ENCODE measurements at regions not wholly inside any gene's neighbourhood (a gene's known extent, or its start where the extent isn't known, plus 50 kb on each side); places are given as distances from the start of the nearest gene placed in this dataset.

DNA sequence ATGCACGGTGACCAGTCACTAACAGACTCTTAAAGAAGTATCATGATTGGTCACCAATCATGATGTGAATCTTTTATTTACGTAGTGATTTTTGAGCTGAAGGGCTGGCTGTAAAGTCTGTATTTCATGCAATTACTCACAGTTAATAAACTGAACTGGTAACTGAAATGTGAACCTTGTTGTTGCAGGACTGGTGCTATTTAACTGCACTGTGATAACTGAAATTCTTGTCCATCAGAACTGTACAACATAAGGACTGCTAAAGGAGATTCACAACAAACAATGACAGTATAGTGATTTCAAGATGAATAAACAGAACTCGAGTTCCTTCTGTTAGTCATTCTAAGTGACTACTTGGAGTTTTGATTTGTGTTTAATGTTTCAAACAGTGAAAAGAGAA is 316.6 kb downstream of the TPBG start:
- FAIRE-seq = no peak

DNA sequence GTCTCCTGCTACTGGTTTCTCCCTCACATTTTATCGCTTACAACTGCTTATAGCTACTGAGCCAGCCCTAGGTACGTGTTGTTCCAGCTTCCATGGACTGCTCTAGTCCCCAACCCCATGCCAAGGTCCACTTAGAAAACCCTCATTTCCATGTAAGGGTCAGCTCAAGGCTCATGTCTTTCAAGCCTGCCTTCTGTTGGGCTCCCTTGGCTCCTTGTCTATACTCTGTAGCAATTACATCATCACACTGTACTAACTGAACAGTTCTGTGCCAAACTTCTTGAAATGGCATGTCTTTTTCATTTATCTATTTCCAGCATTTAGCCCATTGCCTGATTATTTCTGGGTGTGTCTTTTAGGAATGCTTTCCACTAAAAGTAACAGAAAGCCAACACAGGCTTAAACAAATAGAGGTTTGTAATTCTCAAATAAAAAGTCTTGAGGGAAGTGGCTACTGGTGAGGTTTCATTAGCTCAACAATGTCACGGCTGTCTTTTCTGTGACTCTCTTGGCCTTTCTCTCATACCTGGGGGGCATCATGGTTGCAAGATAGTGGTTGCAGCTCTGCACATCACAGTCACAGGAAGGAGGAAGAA is 317.6 kb downstream of the TPBG start:
- FAIRE-seq = no peak

DNA sequence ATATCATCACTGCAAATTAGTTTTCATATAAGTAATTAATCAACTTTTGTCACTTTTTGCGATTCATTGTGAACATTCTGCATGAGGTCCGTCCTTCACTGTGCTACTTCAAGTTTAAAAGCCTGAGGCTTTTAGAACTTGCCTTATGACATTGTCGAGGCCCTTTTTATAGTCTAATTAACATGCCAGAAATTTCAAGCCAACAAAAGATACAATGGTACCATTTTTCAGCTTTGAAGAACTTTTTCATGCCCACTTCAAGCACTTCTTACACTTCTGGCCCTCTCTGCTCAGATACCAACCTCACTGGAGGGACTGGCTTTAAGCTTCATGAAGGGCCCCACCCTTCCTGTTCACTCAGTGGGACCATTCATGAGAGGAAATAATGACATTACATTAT is 323.1 kb downstream of the TPBG start:
- no peak for FAIRE-seq

DNA sequence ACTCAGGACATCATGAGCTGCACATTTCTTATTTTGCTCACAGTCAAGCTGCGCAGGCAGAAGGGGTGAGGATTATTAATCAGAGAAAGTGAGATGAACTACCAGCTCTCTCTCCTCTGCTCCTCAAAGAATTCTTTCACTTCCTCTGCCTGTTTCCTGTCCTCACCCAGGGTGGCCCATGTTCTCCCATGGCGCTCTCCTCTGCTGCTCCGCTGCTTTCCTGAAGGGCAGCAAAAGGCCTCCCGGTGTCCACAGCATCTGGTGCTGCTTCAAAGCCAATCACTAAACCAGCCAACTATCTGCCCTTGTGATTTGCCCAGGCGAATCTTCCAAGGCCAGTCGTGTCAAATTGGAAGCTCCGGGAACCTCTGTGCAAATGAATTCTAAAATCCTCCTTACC is 324.2 kb downstream of the TPBG start:
- FAIRE-seq = no peak

DNA sequence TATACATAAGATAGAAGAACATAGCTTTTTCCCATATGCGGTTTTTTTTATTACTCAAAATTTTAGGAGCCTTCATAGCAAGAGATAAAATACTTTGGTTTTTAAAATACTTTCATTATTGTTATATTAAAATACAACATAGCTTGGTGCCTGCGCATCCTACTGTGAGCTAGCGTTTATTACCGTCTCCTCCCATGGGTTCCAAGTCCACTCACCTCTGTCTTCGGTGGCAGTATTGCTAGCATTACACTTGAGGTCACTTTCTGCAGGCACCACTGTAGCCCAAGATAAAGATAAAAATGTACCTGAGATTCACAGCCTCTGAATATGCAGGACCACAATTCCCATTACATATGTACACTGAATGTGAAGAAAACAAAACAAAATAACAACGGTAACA is 326.7 kb downstream of the TPBG start:
- FAIRE-seq = no peak

DNA sequence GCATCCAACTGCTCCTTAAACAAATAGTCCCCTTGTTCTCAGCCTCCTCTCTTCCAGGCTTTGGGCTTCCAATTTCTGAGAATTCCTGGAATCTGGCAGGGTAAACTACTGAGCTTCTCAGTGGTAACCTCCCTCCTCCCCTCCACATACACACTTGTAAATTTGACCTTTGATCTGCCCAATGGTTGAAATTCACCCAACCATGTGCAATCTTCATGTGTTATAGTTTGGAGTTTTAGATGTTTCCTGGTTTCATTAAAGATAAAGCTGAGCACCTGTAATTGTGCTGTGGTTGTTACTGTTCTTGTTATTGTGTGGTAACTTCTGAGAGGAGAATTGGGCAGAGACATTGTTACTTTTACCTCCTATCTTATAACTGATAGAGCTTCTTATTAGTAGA is 328.4 kb downstream of the TPBG start:
- FAIRE-seq = no peak

DNA sequence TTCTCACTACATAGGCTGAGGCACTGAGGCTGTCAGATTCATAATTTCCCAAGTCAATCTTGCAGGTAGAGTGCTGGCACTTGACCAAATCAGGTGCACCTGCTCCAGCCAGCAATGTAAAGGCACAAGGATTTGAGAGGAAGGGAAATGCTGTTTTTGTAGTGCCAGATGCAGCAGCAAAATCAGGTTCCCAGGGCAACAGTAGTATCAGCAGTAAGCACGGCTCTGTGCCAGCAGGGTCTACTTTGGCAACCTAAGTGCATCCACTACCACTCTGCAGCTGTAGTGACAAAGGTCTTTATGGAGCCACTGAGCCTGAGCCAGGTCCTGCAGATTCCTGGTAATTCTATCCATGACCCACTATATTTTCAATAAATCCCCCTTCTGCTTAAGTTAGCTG is 329.5 kb downstream of the TPBG start:
- no peak for FAIRE-seq

DNA sequence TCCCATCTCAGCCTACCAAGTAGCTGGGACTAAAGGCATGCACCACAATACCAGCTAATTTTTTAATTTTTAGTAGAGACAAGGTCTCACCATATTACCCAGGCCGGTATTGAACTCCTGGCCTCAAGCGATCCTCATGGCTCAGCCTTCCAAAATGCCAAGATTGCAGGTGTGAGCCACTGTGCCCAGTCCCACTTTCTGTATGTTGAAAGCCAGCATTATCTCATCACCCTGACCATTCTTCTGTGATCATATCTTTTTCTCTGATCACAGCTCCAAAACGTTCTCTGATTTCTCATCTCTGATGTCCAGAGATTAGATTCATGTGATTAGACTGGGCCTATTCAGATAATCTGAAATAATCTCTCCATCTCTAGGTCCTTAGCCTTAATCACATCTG is 337.7 kb downstream of the TPBG start:
- FAIRE-seq = no peak

DNA sequence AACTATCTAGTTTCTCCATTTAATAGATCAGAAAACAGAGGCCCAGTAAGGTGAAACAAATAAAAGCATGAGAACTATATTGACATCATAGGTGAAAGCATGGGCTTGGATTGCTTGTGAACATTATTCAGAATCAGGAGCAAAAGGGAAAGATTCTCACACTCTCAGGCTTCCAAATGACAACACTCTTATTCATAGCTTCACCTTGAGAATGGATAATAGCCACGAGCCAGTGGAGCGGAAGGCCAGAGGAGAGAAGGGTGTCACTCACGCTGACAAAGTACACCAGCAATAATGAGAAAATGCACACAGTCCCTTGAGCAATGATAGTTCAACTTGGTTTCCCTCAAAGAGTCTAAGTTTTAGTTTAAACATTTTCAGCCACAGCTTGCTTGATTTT is 339.0 kb downstream of the TPBG start:
- no peak for FAIRE-seq

DNA sequence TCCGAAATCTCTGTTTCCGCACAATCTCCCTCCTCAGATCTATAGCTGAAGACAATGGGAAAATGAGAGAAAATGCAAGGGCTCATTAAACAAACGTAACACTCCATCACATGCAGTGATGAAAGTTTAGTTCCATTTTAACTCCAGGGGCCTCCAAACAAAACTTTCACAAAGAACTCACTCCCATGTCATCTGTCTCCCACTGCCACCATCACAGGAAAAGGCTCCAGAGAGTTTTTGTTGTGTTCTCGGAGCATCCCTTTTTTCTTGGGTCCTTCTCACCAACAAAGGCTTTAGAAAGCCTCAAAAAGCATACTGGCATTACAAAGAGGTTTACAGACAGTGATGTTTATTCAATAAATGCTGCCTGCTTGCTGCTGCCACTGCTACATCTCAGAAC is 339.6 kb downstream of the TPBG start:
- no peak for FAIRE-seq

DNA sequence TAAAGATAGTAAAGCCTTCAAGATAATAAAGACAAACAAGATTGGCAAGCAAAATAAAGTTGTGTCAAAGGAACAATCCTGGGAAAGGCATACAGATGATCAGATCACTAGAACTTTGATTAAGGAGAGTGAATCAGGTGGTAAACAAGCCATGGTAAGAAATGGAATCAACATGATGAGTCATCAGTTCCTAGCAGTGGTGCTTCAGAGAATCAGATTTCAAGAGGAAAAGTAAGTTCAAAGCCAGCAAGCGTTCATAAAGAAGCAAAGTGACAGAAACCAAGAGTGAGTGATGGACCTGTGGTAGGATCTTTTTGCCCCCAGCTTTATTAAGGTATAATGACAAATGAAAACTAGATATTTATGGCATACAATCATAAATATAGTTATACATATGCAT is 340.4 kb downstream of the TPBG start:
- FAIRE-seq = no peak

DNA sequence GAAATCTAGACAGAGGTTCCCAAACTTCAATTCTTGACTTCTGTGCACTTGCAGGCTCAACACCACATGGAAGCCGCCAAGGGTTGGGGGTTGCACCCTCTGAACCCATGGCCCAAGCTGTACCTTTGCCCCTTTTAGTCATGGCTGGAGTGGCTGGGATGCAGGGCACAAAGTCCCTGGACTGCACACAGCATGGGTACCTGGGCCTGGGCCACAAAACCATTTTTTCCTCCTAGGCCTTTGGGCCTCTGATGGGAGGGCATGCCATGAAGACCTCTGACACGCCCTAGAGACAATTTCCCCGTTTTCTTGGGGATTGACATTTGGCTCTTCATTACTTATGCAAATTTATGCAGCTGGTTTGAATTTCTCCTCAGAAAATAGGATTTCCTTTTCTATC is 342.0 kb downstream of the TPBG start:
- no peak for FAIRE-seq

DNA sequence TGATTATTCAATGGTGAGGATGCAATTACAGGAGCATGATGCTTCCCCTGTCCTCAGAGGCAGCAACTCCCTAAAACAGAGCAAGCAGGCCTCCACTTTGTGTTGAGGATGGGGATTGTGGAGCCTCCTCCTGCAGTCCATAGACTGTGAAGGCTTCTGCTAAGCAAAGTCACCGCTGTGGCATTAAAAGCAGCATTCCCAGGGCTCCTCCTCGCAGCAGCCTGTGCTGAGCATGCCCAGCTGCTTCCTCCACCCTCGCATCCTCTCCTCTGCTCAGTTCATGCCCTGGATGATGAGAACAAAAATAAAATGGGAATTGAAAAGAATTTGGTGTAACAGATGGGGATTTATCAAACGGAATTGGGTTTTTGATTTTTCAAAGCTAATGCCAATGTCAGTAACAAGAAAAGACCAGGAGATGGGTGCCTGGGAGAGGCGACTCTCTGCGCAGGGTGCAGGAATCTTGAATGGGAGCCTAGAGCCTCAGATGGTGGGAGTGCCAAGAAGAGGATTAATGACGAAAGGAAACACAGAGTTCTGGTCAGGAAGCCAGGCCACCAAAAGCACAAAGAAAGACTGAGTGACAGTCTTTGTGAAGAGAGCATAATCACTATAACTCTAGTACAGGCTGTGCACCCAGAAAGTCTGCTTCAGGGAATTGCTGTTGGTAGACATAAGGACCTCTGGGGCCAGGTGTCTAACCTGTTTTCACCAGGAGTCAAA is 347.6 kb downstream of the TPBG start:
- FAIRE-seq = no peak

DNA sequence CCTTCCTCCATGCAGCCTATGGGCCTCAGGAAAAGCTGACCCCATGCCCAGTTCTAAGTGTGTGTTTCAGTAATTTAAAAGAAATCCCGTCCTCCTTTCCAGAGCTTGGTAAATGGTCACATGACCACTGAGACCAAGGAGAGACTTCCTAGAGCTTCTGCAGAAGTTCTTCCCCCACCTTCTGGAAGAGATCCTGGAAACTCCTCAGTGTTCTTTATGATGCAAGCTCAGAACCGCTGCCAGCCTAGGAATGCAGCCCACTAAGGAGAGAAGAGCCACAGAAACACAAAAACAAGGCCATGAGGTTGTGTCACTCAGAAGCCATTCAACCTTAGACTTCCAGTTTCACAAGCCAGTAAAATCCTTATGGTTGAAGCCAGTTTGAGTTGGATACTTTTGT is 348.4 kb downstream of the TPBG start:
- no peak for FAIRE-seq

DNA sequence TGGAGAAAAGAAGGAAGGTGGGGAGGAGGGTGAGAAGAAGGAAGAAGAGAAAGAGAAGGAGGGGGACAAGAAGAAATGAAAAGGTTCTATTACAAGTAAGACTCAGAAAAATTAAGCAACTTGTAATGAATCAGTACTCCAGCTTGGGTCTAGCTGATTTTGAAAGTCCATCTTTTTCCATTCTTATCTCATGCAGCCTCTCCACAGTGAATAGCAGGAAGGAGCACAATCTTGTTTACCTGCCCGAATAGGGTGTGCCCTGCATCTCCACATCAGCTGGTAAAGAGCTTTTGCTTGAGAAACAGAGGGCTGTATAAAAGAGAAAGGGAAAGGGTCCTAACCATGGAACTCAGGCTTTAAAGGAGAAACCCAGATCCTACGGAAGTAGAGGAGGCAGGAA is 348.8 kb downstream of the TPBG start:
- no peak for FAIRE-seq

DNA sequence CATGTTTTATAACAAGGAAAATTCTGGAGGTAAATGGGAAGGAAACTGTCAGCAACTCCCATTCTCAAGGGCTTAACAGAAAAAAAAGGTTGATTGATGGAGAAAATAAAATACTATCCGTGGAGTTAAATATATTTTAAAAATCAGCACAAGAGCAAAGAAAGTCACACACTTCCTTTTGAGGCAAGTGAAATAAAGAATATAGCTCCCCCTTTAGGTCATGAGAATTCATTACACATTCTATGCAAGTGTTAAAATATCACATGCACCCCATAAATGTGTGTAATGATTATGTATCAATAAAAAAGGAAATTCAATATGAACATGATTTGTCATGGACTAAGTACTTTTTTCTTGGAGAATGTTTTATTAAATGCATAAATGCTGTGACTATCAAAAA is 349.2 kb downstream of the TPBG start:
- FAIRE-seq = no peak

DNA sequence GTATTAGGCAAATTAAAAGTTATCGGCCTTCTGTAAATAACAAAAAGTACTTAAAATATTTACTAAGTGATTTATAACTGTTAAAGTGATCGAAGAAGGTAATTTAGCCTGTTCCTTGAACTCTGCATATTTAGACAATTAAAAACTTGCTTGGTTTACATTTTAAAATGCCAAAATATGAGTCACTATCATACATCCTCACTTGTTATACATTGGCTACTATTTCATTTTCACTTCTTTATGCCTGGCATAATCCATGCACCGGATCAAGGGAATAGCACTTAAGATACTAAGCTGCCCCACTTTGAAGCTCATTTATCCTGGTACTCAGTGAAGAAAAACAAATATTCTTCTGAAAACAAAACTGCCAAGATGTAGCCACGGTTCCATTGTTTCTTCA is 344.6 kb downstream of the UBE3D start:
- FAIRE-seq = no peak

DNA sequence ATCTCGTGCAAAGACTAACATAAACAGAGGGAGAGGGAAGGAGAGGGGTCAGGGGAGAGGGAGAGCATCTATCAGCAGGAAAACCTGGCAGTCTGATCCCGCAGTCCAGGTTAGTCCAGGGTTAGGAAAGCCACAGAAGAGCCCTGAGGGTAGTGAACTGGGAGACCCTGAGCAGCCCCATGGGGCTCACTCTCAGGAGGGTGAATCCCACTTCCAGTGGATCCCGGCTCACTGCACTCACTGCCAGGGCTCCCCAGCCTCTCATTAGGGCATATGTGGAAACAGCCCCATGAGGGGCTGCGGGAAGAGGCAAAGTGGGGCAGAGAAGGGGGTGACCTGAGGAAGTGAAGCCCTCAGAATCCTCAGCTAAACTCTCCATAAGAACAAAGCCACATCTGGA is 329.9 kb downstream of the UBE3D start:
- no peak for FAIRE-seq

DNA sequence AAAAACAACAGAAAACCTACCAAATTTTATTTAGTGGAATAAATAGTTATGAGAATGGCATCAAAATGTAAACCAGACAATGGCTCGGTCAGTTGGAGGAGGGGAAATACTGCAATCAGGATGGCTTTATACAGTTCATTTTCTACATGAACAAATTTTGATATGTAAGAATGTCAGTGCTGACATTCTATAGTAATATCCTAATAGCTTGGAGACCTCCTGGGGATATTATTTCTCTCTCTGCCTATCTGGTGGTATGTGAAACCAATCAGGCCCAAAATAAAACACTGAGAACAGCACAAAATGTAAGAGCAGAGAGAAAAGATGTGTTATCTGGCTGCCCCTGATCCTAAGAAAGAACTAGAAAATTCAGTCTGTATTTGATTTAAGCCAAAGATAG is 327.7 kb downstream of the UBE3D start:
- FAIRE-seq = no peak

DNA sequence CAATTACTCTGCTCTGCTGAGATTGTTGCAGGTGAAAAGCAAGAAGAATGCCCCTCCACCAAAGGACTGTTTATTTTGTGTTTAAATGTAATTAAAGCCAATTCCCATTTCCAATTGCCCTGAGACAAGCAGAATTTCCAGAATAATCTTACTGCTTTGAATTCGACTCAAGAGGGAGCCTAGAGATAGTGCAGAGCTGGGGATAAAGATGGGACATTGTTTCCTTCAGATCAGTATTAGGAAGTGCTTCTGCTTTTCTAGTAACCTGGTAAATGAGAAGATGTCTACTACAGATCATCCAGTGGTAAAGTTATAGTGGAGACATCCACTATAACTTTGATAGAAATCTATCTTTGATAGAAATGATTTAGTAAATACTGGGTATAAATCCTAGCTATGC is 326.9 kb downstream of the UBE3D start:
- FAIRE-seq = no peak

DNA sequence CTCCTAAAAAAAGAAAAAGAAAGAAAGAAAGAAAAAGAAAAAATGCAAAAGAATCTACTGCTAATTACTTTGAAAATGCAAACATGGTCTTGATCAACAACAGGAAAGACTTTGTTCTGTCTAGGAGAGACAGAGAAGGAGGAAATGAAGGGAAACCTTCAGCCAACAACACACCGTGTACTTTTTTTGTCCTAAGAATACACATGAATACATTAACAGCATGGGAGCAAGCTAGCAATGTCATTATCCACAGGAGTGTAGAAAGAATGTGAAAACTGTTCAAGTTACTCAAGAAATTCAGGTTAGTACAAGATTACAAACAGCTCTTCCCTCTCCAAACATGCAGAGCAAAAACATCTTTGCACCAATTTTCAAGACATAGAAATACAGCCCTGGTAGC is 326.3 kb downstream of the UBE3D start:
- no peak for FAIRE-seq

DNA sequence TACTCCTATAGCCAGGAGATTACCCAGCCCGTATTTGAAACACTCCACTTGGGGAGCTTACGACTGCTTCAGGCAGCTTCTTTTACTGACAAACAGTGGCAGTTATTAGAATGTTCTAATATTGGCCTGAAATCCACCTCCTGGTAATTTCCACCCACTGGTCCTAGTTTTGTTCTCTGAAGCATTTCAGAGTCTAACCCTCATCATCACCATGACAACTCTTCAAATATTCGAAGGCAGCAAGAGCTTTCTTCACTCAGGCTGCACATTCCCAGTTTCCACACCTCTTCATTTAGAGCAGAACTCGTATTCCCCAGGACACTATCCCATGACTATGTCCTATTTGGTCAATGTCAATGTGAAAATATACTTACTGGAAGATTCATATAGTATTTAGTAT is 325.6 kb downstream of the UBE3D start:
- FAIRE-seq = no peak

DNA sequence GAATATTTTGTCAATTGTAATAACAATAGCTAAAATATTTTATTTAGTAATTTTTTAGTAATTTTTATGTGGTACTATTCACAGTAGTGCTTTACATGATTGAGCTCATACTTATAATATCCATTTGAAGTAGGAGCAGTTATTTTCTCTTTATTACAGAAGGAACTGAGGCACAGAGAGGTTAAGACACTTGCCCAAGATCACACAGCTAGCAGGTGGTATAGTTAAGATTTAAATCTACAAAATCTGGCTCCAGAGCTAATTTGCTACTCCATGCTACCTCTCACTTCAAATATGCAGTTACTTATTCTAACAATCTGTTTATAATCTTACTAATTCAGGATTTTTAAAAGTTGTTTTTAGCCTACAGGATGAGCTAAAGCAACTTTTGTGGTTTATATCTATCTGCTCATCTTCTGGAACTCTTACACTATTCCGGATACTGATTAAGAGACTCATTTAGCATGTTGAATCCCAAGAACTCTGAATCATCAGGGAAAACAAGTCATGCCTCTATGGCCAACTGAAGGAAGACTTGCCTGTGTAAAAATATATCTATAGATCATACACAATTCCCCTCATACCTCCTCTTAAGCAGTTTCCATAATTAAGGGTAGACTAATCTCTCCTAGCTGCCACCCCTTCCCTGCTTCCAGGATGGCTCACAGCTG is 324.2 kb downstream of the UBE3D start:
- no peak for FAIRE-seq

DNA sequence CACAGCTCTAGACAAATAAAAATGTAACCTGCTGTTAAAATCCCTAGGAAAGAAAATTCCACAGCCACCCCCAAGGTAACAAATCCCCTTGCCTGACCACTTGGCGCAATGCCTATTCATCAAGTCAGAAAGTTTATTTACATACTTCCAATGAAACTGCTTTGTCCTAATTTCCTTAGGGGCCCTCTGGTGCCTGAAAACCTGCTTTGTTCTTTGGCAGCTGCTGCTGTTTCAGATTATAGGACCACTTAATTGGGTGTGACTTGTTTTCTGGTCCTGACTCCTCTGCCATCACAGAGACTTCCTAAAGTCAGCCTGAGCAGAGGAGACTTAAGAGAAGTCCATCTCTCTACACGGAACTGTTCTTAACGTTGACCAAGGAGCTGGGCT is 323.6 kb downstream of the UBE3D start:
- FAIRE-seq = no peak
